ENCODE measurements at regions not wholly inside any gene's neighbourhood (a gene's known extent, or its start where the extent isn't known, plus 50 kb on each side); places are given as distances from the start of the nearest gene placed in this dataset.

GRCh38 chr16:56108056-56108471, 83.2 kb upstream of the GNAO1 start:
- no peaks in the 10 kb centered on the region for H3K9me3 ChIP-seq (replicated peaks)
- H3K4me3 ChIP-seq = no peak overlapping the region
- no peaks in the 10 kb centered on the region for H3K27me3 ChIP-seq
- H3K4me1 ChIP-seq = no peaks in the 10 kb centered on the region
- no peak for DNase-seq
- no peak overlapping the region for H3K27ac ChIP-seq
- no peaks in the 10 kb centered on the region for H3K36me3 ChIP-seq

GRCh38 chr16:56106527-56106926, 84.8 kb upstream of the GNAO1 start:
- no peaks in the 10 kb centered on the region for H3K27me3 ChIP-seq
- no peak for DNase-seq
- no peak overlapping the region for H3K27ac ChIP-seq
- no peaks in the 10 kb centered on the region for H3K4me1 ChIP-seq
- no peak overlapping the region for H3K4me3 ChIP-seq
- H3K9me3 ChIP-seq (replicated peaks) = no peaks in the 10 kb centered on the region
- H3K36me3 ChIP-seq = no peaks in the 10 kb centered on the region

- no peaks in the 10 kb centered on the region for H3K36me3 ChIP-seq
- no peaks in the 10 kb centered on the region for H3K9me3 ChIP-seq (replicated peaks)
- no peaks in the 10 kb centered on the region; the same call in 1 of the 2 replicates for H3K27me3 ChIP-seq
- H3K4me3 ChIP-seq = no peak overlapping the region
- no peak overlapping the region for H3K27ac ChIP-seq
- DNase-seq = no peak
- no peaks in the 10 kb centered on the region for H3K4me1 ChIP-seq
These were observed 88.4 kb upstream of the GNAO1 start for GRCh38 chr16:56102906-56103305.

GRCh38 chr16:56102183-56102686, 89.1 kb upstream of the GNAO1 start:
- no peaks in the 10 kb centered on the region for H3K4me1 ChIP-seq
- H3K27me3 ChIP-seq = peaks cover 5% of the 10 kb centered on the region
- no peaks in the 10 kb centered on the region for H3K9me3 ChIP-seq (replicated peaks)
- H3K36me3 ChIP-seq = no peaks in the 10 kb centered on the region
- peak; percentile 30 to 45 for DNase-seq
- H3K4me3 ChIP-seq = 0 out of 2 replicates have a peak overlapping the region, but pooled peaks have one; percentile 4
- H3K27ac ChIP-seq = no peak overlapping the region

- no peaks in the 10 kb centered on the region for H3K4me1 ChIP-seq
- DNase-seq = no peak
- H3K36me3 ChIP-seq = no peaks in the 10 kb centered on the region
- H3K27ac ChIP-seq = no peak overlapping the region
- no peak overlapping the region for H3K4me3 ChIP-seq
- no peaks in the 10 kb centered on the region for H3K9me3 ChIP-seq (replicated peaks)
- peaks cover 7% of the 10 kb centered on the region for H3K27me3 ChIP-seq
These were observed 89.8 kb upstream of the GNAO1 start for GRCh38 chr16:56101480-56101879.

GRCh38 chr16:56097306-56097705, 94.0 kb upstream of the GNAO1 start:
- Histone ChIP-seq H3K4me1 (no peaks in the 10 kb centered on the region), H3K27ac (no peak overlapping the region), H3K36me3 (no peaks in the 10 kb centered on the region), H3K27me3 (peaks cover 12% of the 10 kb centered on the region), H3K4me3 (no peak overlapping the region), H3K9me3 (replicated peaks) (no peaks in the 10 kb centered on the region)
- no peak for DNase-seq

- DNase-seq = no peak
- H3K9me3 ChIP-seq (replicated peaks) = no peaks in the 10 kb centered on the region
- H3K27me3 ChIP-seq = peaks cover 12% of the 10 kb centered on the region; the same call in 1 of the 2 replicates
- H3K4me1 ChIP-seq = no peaks in the 10 kb centered on the region
- no peak overlapping the region for H3K4me3 ChIP-seq
- H3K27ac ChIP-seq = no peak overlapping the region
- H3K36me3 ChIP-seq = no peaks in the 10 kb centered on the region
These were observed 97.1 kb upstream of the GNAO1 start for GRCh38 chr16:56094231-56094630.

- Histone ChIP-seq H3K27ac (no peak overlapping the region), H3K4me1 (no peaks in the 10 kb centered on the region), H3K4me3 (no peak overlapping the region), H3K27me3 (peaks cover 12% of the 10 kb centered on the region; the same call in 1 of the 2 replicates), H3K9me3 (replicated peaks) (no peaks in the 10 kb centered on the region), H3K36me3 (no peaks in the 10 kb centered on the region)
- DNase-seq = no peak
These were observed 98.2 kb upstream of the GNAO1 start for GRCh38 chr16:56093055-56093454.

- H3K27me3 ChIP-seq = peaks cover 5% of the 10 kb centered on the region; the same call in 1 of the 2 replicates
- H3K36me3 ChIP-seq = no peaks in the 10 kb centered on the region
- H3K27ac ChIP-seq = no peak overlapping the region
- H3K9me3 ChIP-seq (replicated peaks) = no peaks in the 10 kb centered on the region
- no peak overlapping the region for H3K4me3 ChIP-seq
- H3K4me1 ChIP-seq = no peaks in the 10 kb centered on the region
- DNase-seq = no peak
These were observed 101.2 kb upstream of the GNAO1 start for GRCh38 chr16:56090076-56090475.

GRCh38 chr16:56087626-56088025, 103.7 kb upstream of the GNAO1 start:
- H3K4me1 ChIP-seq = no peaks in the 10 kb centered on the region
- no peaks in the 10 kb centered on the region; the same call in 1 of the 2 replicates for H3K27me3 ChIP-seq
- H3K27ac ChIP-seq = no peak overlapping the region
- H3K4me3 ChIP-seq = no peak overlapping the region
- H3K9me3 ChIP-seq (replicated peaks) = no peaks in the 10 kb centered on the region
- H3K36me3 ChIP-seq = no peaks in the 10 kb centered on the region
- no peak for DNase-seq

- no peaks in the 10 kb centered on the region for H3K36me3 ChIP-seq
- no peaks in the 10 kb centered on the region for H3K27me3 ChIP-seq
- H3K27ac ChIP-seq = no peak overlapping the region
- no peaks in the 10 kb centered on the region for H3K4me1 ChIP-seq
- H3K9me3 ChIP-seq (replicated peaks) = no peaks in the 10 kb centered on the region
- no peak overlapping the region for H3K4me3 ChIP-seq
- no peak for DNase-seq
These were observed 109.9 kb upstream of the GNAO1 start for GRCh38 chr16:56081371-56081770.

- H3K27me3 ChIP-seq = no peaks in the 10 kb centered on the region
- H3K4me1 ChIP-seq = no peaks in the 10 kb centered on the region
- no peak overlapping the region for H3K4me3 ChIP-seq
- H3K9me3 ChIP-seq (replicated peaks) = no peaks in the 10 kb centered on the region
- peak in 1 of 2 experiments; percentile 38 for DNase-seq
- H3K27ac ChIP-seq = no peak overlapping the region
- no peaks in the 10 kb centered on the region for H3K36me3 ChIP-seq
These were observed 115.4 kb upstream of the GNAO1 start for GRCh38 chr16:56075732-56076388.

- H3K36me3 ChIP-seq = no peaks in the 10 kb centered on the region
- no peak overlapping the region for H3K27ac ChIP-seq
- DNase-seq = no peak
- H3K4me3 ChIP-seq = no peak overlapping the region
- H3K4me1 ChIP-seq = no peaks in the 10 kb centered on the region
- H3K9me3 ChIP-seq (replicated peaks) = no peaks in the 10 kb centered on the region
- no peaks in the 10 kb centered on the region for H3K27me3 ChIP-seq
These were observed 117.8 kb upstream of the GNAO1 start for GRCh38 chr16:56073508-56073907.

GRCh38 chr16:56072096-56072495, 119.2 kb upstream of the GNAO1 start:
- no peak for DNase-seq

GRCh38 chr16:56068816-56069215, 122.5 kb upstream of the GNAO1 start:
- H3K9me3 ChIP-seq (replicated peaks) = no peaks in the 10 kb centered on the region
- no peaks in the 10 kb centered on the region for H3K27me3 ChIP-seq
- no peaks in the 10 kb centered on the region for H3K36me3 ChIP-seq
- H3K4me3 ChIP-seq = no peak overlapping the region
- H3K27ac ChIP-seq = no peak overlapping the region
- DNase-seq = no peak
- H3K4me1 ChIP-seq = no peaks in the 10 kb centered on the region

More at GRCh38 chr16:56072096-56072495, 119.2 kb upstream of the GNAO1 start:
- no peaks in the 10 kb centered on the region for H3K27me3 ChIP-seq
- no peak overlapping the region for H3K27ac ChIP-seq
- H3K9me3 ChIP-seq (replicated peaks) = no peaks in the 10 kb centered on the region
- H3K36me3 ChIP-seq = no peaks in the 10 kb centered on the region
- no peaks in the 10 kb centered on the region for H3K4me1 ChIP-seq
- H3K4me3 ChIP-seq = no peak overlapping the region

GRCh38 chr16:56068314-56068713, 123.0 kb upstream of the GNAO1 start:
- Histone ChIP-seq H3K9me3 (replicated peaks) (no peaks in the 10 kb centered on the region), H3K27ac (no peak overlapping the region), H3K27me3 (no peaks in the 10 kb centered on the region), H3K36me3 (no peaks in the 10 kb centered on the region), H3K4me3 (no peak overlapping the region), H3K4me1 (no peaks in the 10 kb centered on the region)
- no peak for DNase-seq

Data from SJCRH30 (cell line).